ENCODE measurements at regions not wholly inside any gene's neighbourhood (a gene's known extent, or its start where the extent isn't known, plus 50 kb on each side); places are given as distances from the start of the nearest gene placed in this dataset.

DNA sequence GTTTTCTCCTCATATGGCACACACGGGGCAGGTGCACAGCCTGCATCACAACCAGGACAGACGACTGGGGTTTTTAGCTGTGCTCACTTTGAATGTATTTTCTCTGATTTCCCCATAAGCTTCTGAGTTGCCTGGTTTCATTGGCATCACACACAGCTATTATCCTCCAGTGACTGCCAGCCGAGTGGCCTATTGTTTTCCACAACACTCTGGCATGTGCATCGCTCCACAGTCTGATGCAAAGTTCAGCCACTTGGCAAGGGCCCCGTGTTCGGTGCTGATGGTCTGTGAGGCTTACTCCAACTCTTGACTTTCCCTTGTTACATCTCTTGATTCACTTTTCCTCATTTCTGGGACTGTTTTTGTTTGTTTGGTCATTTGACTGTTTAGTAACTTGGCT lies 593.1 kb downstream of the CBLN2 start:
- ChIA-PET POLR2A (no interaction called here), CTCF (ENCODE audit: low intra/inter-chr PET ratio, low total read pairs) (no interaction called here)
- intact Hi-C loops (cut with micrococcal nuclease; ENCODE audit: unreplicated experiment): no loop called here
- Histone ChIP-seq H2AFZ (ENCODE audit: low read length) (no peak overlapping the region), H3K9ac (ENCODE audit: insufficient read depth, low read depth, low read length) (no peak overlapping the region), H3K79me2 (ENCODE audit: insufficient read depth, low read length) (no peaks in the 10 kb centered on the region), H3K4me1 (ENCODE audit: insufficient read depth, low read length) (no peaks in the 10 kb centered on the region), H3K4me2 (ENCODE audit: low read depth, low read length) (no peak overlapping the region), H3K27ac (ENCODE audit: extremely low read length, insufficient read depth, low read length) (no peak overlapping the region), H3K4me3 (replicated peaks in 1 of 3; ENCODE audit: insufficient read depth in 1 of 3, low read depth in 2 of 3, low read length in 3 of 3) (no peak overlapping the region), H4K20me1 (ENCODE audit: insufficient read depth, low read length) (no peaks in the 10 kb centered on the region), H3K27me3 (ENCODE audit: control insufficient read depth in 1 of 2, insufficient read depth in 2 of 2, low read length in 2 of 2) (no peaks in the 10 kb centered on the region), H3K9me3 (ENCODE audit: low read length) (no peaks in the 10 kb centered on the region), H3K36me3 (replicated peaks in 1 of 2; ENCODE audit: control insufficient read depth in 1 of 2, insufficient read depth in 2 of 2, low read length in 2 of 2) (no peaks in the 10 kb centered on the region)
- no peak for ATAC-seq
- BruUV-seq (replicated peaks): no TSS peak
- in situ Hi-C loops (cut with HindIII; ENCODE audit: extremely low pct_ligation_motif_present, low pct_unique_long_range_greater_than_20kb): no loop called here
- DNase-seq (ENCODE audit: low spot score): no peak
- no peak for FAIRE-seq
- 0% methylated on average over 6 of the region's 6 CpGs for WGBS (ENCODE audit: low lambda C conversion rate)
- TF ChIP-seq, protein P1, sequence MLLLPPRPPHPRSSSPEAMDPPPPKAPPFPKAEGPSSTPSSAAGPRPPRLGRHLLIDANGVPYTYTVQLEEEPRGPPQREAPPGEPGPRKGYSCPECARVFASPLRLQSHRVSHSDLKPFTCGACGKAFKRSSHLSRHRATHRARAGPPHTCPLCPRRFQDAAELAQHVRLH (CRISPR knock-in tag; IDR thresholded peaks at IDR 0.05; ENCODE audit: borderline replicate concordance, low read depth): no peak
- no peak for TF ChIP-seq ZSCAN9 (CRISPR knock-in tag; IDR thresholded peaks at IDR 0.05; ENCODE audit: borderline replicate concordance)
- TF ChIP-seq ZNF260 (CRISPR knock-in tag; IDR thresholded peaks at IDR 0.05; ENCODE audit: borderline replicate concordance, low read depth): no peak
- TF ChIP-seq, protein P2, sequence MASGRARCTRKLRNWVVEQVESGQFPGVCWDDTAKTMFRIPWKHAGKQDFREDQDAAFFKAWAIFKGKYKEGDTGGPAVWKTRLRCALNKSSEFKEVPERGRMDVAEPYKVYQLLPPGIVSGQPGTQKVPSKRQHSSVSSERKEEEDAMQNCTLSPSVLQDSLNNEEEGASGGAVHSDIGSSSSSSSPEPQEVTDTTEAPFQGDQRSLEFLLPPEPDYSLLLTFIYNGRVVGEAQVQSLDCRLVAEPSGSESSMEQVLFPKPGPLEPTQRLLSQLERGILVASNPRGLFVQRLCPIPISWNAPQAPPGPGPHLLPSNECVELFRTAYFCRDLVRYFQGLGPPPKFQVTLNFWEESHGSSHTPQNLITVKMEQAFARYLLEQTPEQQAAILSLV (CRISPR knock-in tag; IDR thresholded peaks at IDR 0.05; ENCODE audit: borderline replicate concordance): no peak
- no peak for TF ChIP-seq TOE1 (CRISPR knock-in tag; IDR thresholded peaks at IDR 0.05)
- no peak for TF ChIP-seq ZNF512 (CRISPR knock-in tag; IDR thresholded peaks at IDR 0.05)
- TF ChIP-seq, protein P3, sequence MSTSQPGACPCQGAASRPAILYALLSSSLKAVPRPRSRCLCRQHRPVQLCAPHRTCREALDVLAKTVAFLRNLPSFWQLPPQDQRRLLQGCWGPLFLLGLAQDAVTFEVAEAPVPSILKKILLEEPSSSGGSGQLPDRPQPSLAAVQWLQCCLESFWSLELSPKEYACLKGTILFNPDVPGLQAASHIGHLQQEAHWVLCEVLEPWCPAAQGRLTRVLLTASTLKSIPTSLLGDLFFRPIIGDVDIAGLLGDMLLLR (CRISPR knock-in tag; IDR thresholded peaks at IDR 0.05): no peak
- TF ChIP-seq, protein P4, sequence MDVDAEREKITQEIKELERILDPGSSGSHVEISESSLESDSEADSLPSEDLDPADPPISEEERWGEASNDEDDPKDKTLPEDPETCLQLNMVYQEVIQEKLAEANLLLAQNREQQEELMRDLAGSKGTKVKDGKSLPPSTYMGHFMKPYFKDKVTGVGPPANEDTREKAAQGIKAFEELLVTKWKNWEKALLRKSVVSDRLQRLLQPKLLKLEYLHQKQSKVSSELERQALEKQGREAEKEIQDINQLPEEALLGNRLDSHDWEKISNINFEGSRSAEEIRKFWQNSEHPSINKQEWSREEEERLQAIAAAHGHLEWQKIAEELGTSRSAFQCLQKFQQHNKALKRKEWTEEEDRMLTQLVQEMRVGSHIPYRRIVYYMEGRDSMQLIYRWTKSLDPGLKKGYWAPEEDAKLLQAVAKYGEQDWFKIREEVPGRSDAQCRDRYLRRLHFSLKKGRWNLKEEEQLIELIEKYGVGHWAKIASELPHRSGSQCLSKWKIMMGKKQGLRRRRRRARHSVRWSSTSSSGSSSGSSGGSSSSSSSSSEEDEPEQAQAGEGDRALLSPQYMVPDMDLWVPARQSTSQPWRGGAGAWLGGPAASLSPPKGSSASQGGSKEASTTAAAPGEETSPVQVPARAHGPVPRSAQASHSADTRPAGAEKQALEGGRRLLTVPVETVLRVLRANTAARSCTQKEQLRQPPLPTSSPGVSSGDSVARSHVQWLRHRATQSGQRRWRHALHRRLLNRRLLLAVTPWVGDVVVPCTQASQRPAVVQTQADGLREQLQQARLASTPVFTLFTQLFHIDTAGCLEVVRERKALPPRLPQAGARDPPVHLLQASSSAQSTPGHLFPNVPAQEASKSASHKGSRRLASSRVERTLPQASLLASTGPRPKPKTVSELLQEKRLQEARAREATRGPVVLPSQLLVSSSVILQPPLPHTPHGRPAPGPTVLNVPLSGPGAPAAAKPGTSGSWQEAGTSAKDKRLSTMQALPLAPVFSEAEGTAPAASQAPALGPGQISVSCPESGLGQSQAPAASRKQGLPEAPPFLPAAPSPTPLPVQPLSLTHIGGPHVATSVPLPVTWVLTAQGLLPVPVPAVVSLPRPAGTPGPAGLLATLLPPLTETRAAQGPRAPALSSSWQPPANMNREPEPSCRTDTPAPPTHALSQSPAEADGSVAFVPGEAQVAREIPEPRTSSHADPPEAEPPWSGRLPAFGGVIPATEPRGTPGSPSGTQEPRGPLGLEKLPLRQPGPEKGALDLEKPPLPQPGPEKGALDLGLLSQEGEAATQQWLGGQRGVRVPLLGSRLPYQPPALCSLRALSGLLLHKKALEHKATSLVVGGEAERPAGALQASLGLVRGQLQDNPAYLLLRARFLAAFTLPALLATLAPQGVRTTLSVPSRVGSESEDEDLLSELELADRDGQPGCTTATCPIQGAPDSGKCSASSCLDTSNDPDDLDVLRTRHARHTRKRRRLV (CRISPR knock-in tag; IDR thresholded peaks at IDR 0.05): no peak
- TF ChIP-seq, protein P5, sequence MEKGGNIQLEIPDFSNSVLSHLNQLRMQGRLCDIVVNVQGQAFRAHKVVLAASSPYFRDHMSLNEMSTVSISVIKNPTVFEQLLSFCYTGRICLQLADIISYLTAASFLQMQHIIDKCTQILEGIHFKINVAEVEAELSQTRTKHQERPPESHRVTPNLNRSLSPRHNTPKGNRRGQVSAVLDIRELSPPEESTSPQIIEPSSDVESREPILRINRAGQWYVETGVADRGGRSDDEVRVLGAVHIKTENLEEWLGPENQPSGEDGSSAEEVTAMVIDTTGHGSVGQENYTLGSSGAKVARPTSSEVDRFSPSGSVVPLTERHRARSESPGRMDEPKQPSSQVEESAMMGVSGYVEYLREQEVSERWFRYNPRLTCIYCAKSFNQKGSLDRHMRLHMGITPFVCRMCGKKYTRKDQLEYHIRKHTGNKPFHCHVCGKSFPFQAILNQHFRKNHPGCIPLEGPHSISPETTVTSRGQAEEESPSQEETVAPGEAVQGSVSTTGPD (CRISPR knock-in tag; IDR thresholded peaks at IDR 0.05): no peak

All from HepG2 (cell line).